ENCODE measurements at regions not wholly inside any gene's neighbourhood (a gene's known extent, or its start where the extent isn't known, plus 50 kb on each side); places are given as distances from the start of the nearest gene placed in this dataset.

GRCh38 chr14:61607570-61608244 is 87.6 kb upstream of the HIF1A start:
- Mint-ChIP-seq H3K9me3 (no peaks in the 10 kb centered on the region), H3K4me1 (peaks cover 50 to 51% of the 10 kb centered on the region in 2 experiments), H3K27ac (peak overlapping the region in 1 of 3 experiments; percentile 46; a peak in 1 of 7 replicates), H3K4me3 (peak overlapping the region in 1 of 2 experiments; percentile 3; a peak in 3 of 5 replicates), H3K27me3 (ENCODE audit: low read depth) (peaks cover 3% of the 10 kb centered on the region), H3K36me3 (ENCODE audit: insufficient read depth in 1 of 3, low read depth in 3 of 3) (no peaks in the 10 kb centered on the region)
- peak; percentile 38; the same call in 2 of the 3 replicates for TF ChIP-seq CTCF (conservative IDR thresholded peaks at IDR 0.05)
- Histone ChIP-seq H3K9me3 (ENCODE audit: control insufficient read depth, low read depth, low read length) (no peaks in the 10 kb centered on the region), H3K18ac (ENCODE audit: insufficient read length, low read depth, low read length) (no peak overlapping the region), H3K79me1 (ENCODE audit: insufficient read depth, low read depth, low read length, poor library complexity, severe bottlenecking) (no peaks in the 10 kb centered on the region), H2BK15ac (ENCODE audit: low read depth, low read length) (no peak overlapping the region), H3K79me2 (ENCODE audit: insufficient read depth, low read length) (no peaks in the 10 kb centered on the region), H2BK120ac (ENCODE audit: low read depth, low read length, poor library complexity, severe bottlenecking) (no peak overlapping the region), H3K4me2 (ENCODE audit: insufficient read depth, insufficient read length, low read length) (no peak overlapping the region), H3K4ac (ENCODE audit: low read depth, low read length) (no peak overlapping the region), H4K20me1 (ENCODE audit: control insufficient read depth, insufficient read depth, insufficient read length) (no peaks in the 10 kb centered on the region), H3K23ac (ENCODE audit: insufficient read length, low read depth, low read length) (no peak overlapping the region), H3K27ac (ENCODE audit: insufficient read length, low read depth, low read length) (no peak overlapping the region), H2AFZ (ENCODE audit: low read length) (no peak overlapping the region), H3K27me3 (ENCODE audit: insufficient read depth, low read length) (no peaks in the 10 kb centered on the region), H2AK5ac (ENCODE audit: insufficient read length, low read length) (no peak overlapping the region), H4K91ac (ENCODE audit: insufficient read length, low read depth, low read length) (no peak overlapping the region), H3K14ac (ENCODE audit: insufficient read depth, low read length) (no peak overlapping the region), H2BK20ac (ENCODE audit: low read depth, low read length, poor library complexity, severe bottlenecking) (no peak overlapping the region), H4K8ac (replicated peaks; ENCODE audit: insufficient read length, low read depth, low read length) (no peak overlapping the region), H3K4me1 (ENCODE audit: insufficient read depth, low read length) (peaks cover 23% of the 10 kb centered on the region), H3T11ph (ENCODE audit: low read length) (no peak overlapping the region), H3K56ac (ENCODE audit: insufficient read length, low read depth, low read length) (no peak overlapping the region), H2BK5ac (ENCODE audit: insufficient read length, low read length) (no peak overlapping the region), H3K9ac (ENCODE audit: extremely low read depth, insufficient read length, low read length) (no peak overlapping the region), H3K23me2 (ENCODE audit: insufficient read length, low read depth, low read length, poor library complexity, severe bottlenecking) (no peaks in the 10 kb centered on the region), H4K5ac (ENCODE audit: insufficient read length, low read depth, low read length) (no peak overlapping the region), H2BK12ac (ENCODE audit: insufficient read length, low read depth, low read length) (no peak overlapping the region)
- peak; percentile 47 for DNase-seq
- no CpG with 5 or more reads among the region's 7 CpGs for WGBS (ENCODE audit: extremely low coverage, insufficient read length, low lambda C conversion rate)

Data from H9 (cell line).